Trophoblast cell (in vitro differentiated cells and primary cell): ENCODE measurements at regions not wholly inside any gene's neighbourhood (a gene's known extent, or its start where the extent isn't known, plus 50 kb on each side); places are given as distances from the start of the nearest gene placed in this dataset.

Source experiments
- DNase-seq, 2 donors: peaks; one replicate each; pipeline ENCODE4 v3.0.0-alpha.2; 2016
- H2AFZ ChIP-seq: 2 replicates; pipeline ENCODE4 v1.6.1; 2013; ENCODE audit warnings: low read length, moderate library complexity, mild to moderate bottlenecking; ENCODE audit not compliant: insufficient read depth, poor library complexity
- H2AK5ac ChIP-seq: 2 replicates; pipeline ENCODE4 v1.6.1; 2013; ENCODE audit warnings: mild to moderate bottlenecking, low read length
- H2BK120ac ChIP-seq: 2 replicates; pipeline ENCODE4 v1.6.1; 2013; ENCODE audit warnings: low read length, mild to moderate bottlenecking, moderate library complexity; ENCODE audit not compliant: insufficient read depth, poor library complexity
- H2BK12ac ChIP-seq: 2 replicates; pipeline ENCODE4 v1.6.1; 2013; ENCODE audit warnings: mild to moderate bottlenecking, low read length, moderate library complexity
- H2BK5ac ChIP-seq: 2 replicates; pipeline ENCODE4 v1.6.1; 2013; ENCODE audit warnings: low read length, low read depth, moderate library complexity, mild to moderate bottlenecking; ENCODE audit not compliant: poor library complexity
- H3K14ac ChIP-seq: 2 replicates; pipeline ENCODE4 v1.6.1; 2013; ENCODE audit warnings: mild to moderate bottlenecking, low read length
- H3K18ac ChIP-seq: 2 replicates; pipeline ENCODE4 v1.6.1; 2013; ENCODE audit warnings: mild to moderate bottlenecking, low read length
- H3K23ac ChIP-seq: 2 replicates; pipeline ENCODE4 v1.6.1; 2013; ENCODE audit warnings: low read length
- H3K27ac ChIP-seq: 2 replicates; pipeline ENCODE4 v1.5.1; 2013; ENCODE audit warnings: low read depth, mild to moderate bottlenecking, inconsistent platforms, low read length, moderate library complexity
- H3K27me3 ChIP-seq: 2 replicates; pipeline ENCODE4 v1.6.1; 2013; ENCODE audit warnings: inconsistent platforms, mild to moderate bottlenecking, low read length, moderate library complexity; ENCODE audit not compliant: insufficient read depth
- H3K36me3 ChIP-seq, 2 experiments: 1 replicate in 1 of 2; 2 replicates in 1 of 2; pipeline ENCODE4 v1.6.1; 2013; ENCODE audit warnings: low read length in 2 of 2, mild to moderate bottlenecking in 2 of 2, moderate library complexity in 1 of 2; ENCODE audit not compliant: insufficient read depth in 2 of 2, control insufficient read depth in 1 of 2
- H3K4ac ChIP-seq: 2 replicates; pipeline ENCODE4 v1.6.1; 2013; ENCODE audit warnings: low read depth, mild to moderate bottlenecking, low read length, moderate library complexity
- H3K4me1 ChIP-seq, 2 experiments: 1 replicate in 1 of 2; 2 replicates in 1 of 2; pipeline ENCODE4 v1.6.1; 2013; ENCODE audit warnings: low read length in 2 of 2, mild to moderate bottlenecking in 2 of 2, moderate library complexity in 1 of 2; ENCODE audit not compliant: insufficient read depth in 2 of 2, control insufficient read depth in 1 of 2
- H3K4me2 ChIP-seq: 2 replicates; pipeline ENCODE4 v1.6.1; 2013; ENCODE audit warnings: inconsistent platforms, mild to moderate bottlenecking, low read length, moderate library complexity
- H3K4me3 ChIP-seq: 2 replicates; pipeline ENCODE4 v1.5.1; 2013; ENCODE audit warnings: mild to moderate bottlenecking, low read depth, low read length, inconsistent platforms
- H3K79me1 ChIP-seq: one replicate; pipeline ENCODE4 v1.6.1; 2013; ENCODE audit warnings: low read length
- H3K79me2 ChIP-seq: 2 replicates; pipeline ENCODE4 v1.6.1; 2013; ENCODE audit warnings: low read length, mild to moderate bottlenecking; ENCODE audit not compliant: control insufficient read depth, insufficient read depth, poor library complexity
- H3K9ac ChIP-seq: 2 replicates; pipeline ENCODE4 v1.6.1; 2013; ENCODE audit warnings: mild to moderate bottlenecking, low read length
- H3K9me3 ChIP-seq: 2 replicates; pipeline ENCODE4 v1.6.1; 2013; ENCODE audit warnings: low read depth, mild to moderate bottlenecking, control low read depth, inconsistent platforms, low read length; ENCODE audit not compliant: insufficient read depth
- H4K12ac ChIP-seq: 2 replicates; pipeline ENCODE4 v1.6.1; 2013; ENCODE audit warnings: low read depth, mild to moderate bottlenecking, low read length, moderate library complexity
- H4K8ac ChIP-seq: 2 replicates; pipeline ENCODE4 v1.6.1; 2013; ENCODE audit warnings: low read depth, mild to moderate bottlenecking, low read length, moderate library complexity
- H4K91ac ChIP-seq: one replicate; pipeline ENCODE4 v1.6.1; 2013; ENCODE audit warnings: low read depth, mild to moderate bottlenecking, low read length, moderate library complexity
- WGBS: extraction: QIAGEN DNeasy Blood & Tissue Kit; methylation state at CpG from one replicate; pipeline ENCODE4 v1.1.7; 2013; ENCODE audit warnings: missing lambda C conversion rate; ENCODE audit not compliant: insufficient read length, insufficient coverage; ENCODE audit errors: extremely low coverage; 5-methylcytosine and 5-hydroxymethylcytosine counted together

DNA sequence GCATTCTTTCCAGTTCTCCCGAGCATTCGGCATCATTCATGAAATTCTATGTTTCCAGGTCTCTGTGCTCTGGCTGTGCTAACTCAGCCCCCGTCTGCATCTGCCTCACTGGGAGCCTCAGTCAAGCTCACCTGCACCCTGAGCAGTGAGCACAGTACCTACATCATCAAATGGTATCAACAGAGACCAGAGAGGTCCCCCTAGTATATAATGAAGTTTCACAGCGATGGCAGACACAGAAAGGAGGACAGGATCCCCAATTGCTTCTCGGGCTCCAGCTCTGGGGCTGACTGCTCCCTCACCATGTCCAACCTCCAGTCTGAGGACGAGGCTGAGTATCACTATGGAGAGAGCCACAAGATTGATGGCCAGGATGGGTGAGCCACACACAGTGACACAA is 52.8 kb upstream of the IGLL5 start:
- Histone ChIP-seq H3K4me2 (no peak overlapping the region), H4K91ac (no peak overlapping the region), H3K79me2 (no peaks in the 10 kb centered on the region), H3K4me3 (no peak overlapping the region), H3K4ac (no peak overlapping the region), H3K18ac (no peak overlapping the region), H3K14ac (no peak overlapping the region), H2BK12ac (no peak overlapping the region), H4K12ac (no peak overlapping the region), H3K79me1 (no peaks in the 10 kb centered on the region), H4K8ac (no peak overlapping the region), H3K9me3 (peaks cover 12% of the 10 kb centered on the region), H2AK5ac (no peak overlapping the region), H3K27ac (no peak overlapping the region), H3K27me3 (no peaks in the 10 kb centered on the region), H2BK120ac (no peak overlapping the region), H3K9ac (no peak overlapping the region), H3K4me1 (no peaks in the 10 kb centered on the region), H3K23ac (no peak overlapping the region), H2BK5ac (no peak overlapping the region), H3K36me3 (no peaks in the 10 kb centered on the region), H2AFZ (no peak overlapping the region)
- peak in 1 of 2 donors; percentile 13 for DNase-seq
- no CpG with 5 or more reads among the region's 6 CpGs for WGBS

DNA sequence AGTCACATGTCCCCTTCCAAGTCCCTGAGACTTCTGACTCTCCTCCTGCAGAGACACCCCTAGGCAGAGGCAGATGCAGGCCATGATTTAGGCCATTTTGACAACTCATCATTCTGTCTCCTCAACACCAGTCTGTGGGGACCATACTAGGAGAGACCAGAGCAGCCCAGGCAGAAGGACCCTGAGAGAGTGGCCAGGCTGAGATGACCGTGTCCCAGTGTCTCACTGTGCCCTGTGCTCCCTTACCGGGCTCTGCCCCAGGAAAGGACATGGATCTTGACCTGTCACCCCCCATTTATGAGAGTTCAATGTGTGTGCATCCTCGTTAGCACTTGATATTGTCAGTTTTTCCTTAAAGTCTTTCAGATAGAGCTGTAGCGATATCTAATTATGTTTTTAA is 52.4 kb upstream of the IGLL5 start:
- Histone ChIP-seq H3K27ac (no peak overlapping the region), H3K18ac (no peak overlapping the region), H2BK120ac (no peak overlapping the region), H3K36me3 (no peaks in the 10 kb centered on the region), H3K79me1 (no peaks in the 10 kb centered on the region), H3K4ac (no peak overlapping the region), H2AFZ (no peak overlapping the region), H3K4me1 (no peaks in the 10 kb centered on the region), H3K9ac (no peak overlapping the region), H2BK5ac (no peak overlapping the region), H3K79me2 (no peaks in the 10 kb centered on the region), H3K4me2 (no peak overlapping the region), H4K8ac (no peak overlapping the region), H4K12ac (no peak overlapping the region), H3K27me3 (no peaks in the 10 kb centered on the region), H2AK5ac (no peak overlapping the region), H4K91ac (no peak overlapping the region), H3K9me3 (peaks cover 12% of the 10 kb centered on the region), H3K4me3 (no peak overlapping the region), H3K14ac (no peak overlapping the region), H2BK12ac (no peak overlapping the region), H3K23ac (no peak overlapping the region)
- DNase-seq, result no peak
- no CpG with 5 or more reads among the region's 4 CpGs for WGBS

GRCh38 chr22:22835771-22836291 is 51.8 kb upstream of the IGLL5 start:
- no peak overlapping the region for H3K4me2 ChIP-seq
- no peak overlapping the region for H2BK120ac ChIP-seq
- no peak overlapping the region for H2AK5ac ChIP-seq
- H3K4me1 ChIP-seq, result no peaks in the 10 kb centered on the region
- no peak overlapping the region for H3K4ac ChIP-seq
- H3K79me2 ChIP-seq, result no peaks in the 10 kb centered on the region
- H3K14ac ChIP-seq, result no peak overlapping the region
- no peak overlapping the region for H2BK5ac ChIP-seq
- H3K27ac ChIP-seq, result no peak overlapping the region
- H3K4me3 ChIP-seq, result no peak overlapping the region
- no peaks in the 10 kb centered on the region for H3K36me3 ChIP-seq
- H4K91ac ChIP-seq, result no peak overlapping the region
- H3K27me3 ChIP-seq, result no peaks in the 10 kb centered on the region
- no peak overlapping the region for H2AFZ ChIP-seq
- H3K79me1 ChIP-seq, result no peaks in the 10 kb centered on the region
- no peak overlapping the region for H4K8ac ChIP-seq
- peaks cover 12% of the 10 kb centered on the region for H3K9me3 ChIP-seq
- H3K23ac ChIP-seq, result no peak overlapping the region
- H3K9ac ChIP-seq, result no peak overlapping the region
- no peak overlapping the region for H3K18ac ChIP-seq
- no peak overlapping the region for H2BK12ac ChIP-seq
- no peak overlapping the region for H4K12ac ChIP-seq
- peak in 1 of 2 donors; percentile 20 for DNase-seq
- WGBS, result no CpG with 5 or more reads among the region's 3 CpGs

- no peak overlapping the region for H3K14ac ChIP-seq
- no peak overlapping the region for H3K27ac ChIP-seq
- WGBS, result no CpG with 5 or more reads among the region's 6 CpGs
- no peak overlapping the region for H2AK5ac ChIP-seq
- H3K36me3 ChIP-seq, result no peaks in the 10 kb centered on the region
- no peaks in the 10 kb centered on the region for H3K4me1 ChIP-seq
- no peak overlapping the region for H3K4ac ChIP-seq
- H4K8ac ChIP-seq, result no peak overlapping the region
- DNase-seq, result peak; percentile 80 to 86
- H3K27me3 ChIP-seq, result no peaks in the 10 kb centered on the region
- H3K18ac ChIP-seq, result no peak overlapping the region
- H3K79me1 ChIP-seq, result no peaks in the 10 kb centered on the region
- no peak overlapping the region for H3K4me3 ChIP-seq
- H2AFZ ChIP-seq, result no peak overlapping the region
- no peak overlapping the region for H4K91ac ChIP-seq
- no peak overlapping the region for H2BK12ac ChIP-seq
- H3K79me2 ChIP-seq, result no peaks in the 10 kb centered on the region
- peaks cover 12% of the 10 kb centered on the region for H3K9me3 ChIP-seq
- H3K4me2 ChIP-seq, result no peak overlapping the region
- H3K9ac ChIP-seq, result no peak overlapping the region
- no peak overlapping the region for H2BK120ac ChIP-seq
- H3K23ac ChIP-seq, result no peak overlapping the region
- H4K12ac ChIP-seq, result no peak overlapping the region
- H2BK5ac ChIP-seq, result no peak overlapping the region
These were observed 51.0 kb upstream of the IGLL5 start for GRCh38 chr22:22836635-22837034.
